Pancreas (tissue), 10 donors: ENCODE measurements at regions not wholly inside any gene's neighbourhood (a gene's known extent, or its start where the extent isn't known, plus 50 kb on each side); places are given as distances from the start of the nearest gene placed in this dataset.

Experiments used
- ATAC-seq, 4 donors: fragments of 200-7000 bp; cut with Tn5 transposase; one replicate each; pipeline versions ENCODE4 v1.8.0 to v1.9.1; 2020; ENCODE audit warnings: mild to moderate bottlenecking in 4 of 4, moderate library complexity in 4 of 4
- DNase-seq, 6 donors: peaks; one replicate each; pipeline ENCODE4 v3.0.0-alpha.2; 2020
- FAIRE-seq: peaks from 2 replicates; lab custom pipeline; 2012; peaks lifted over from hg19 to GRCh38; lab: Jason Lieb, UNC
- H3K27ac ChIP-seq, 4 donors: fragments of 200-600 bp; sonication (generic); 1 replicate in 3 of 4; 2 replicates in 1 of 4; pipeline versions ENCODE4 v1.5.0 to v1.8.0; 2020
- H3K27me3 ChIP-seq, 4 donors: fragments of 200-600 bp; one replicate each; pipeline ENCODE4 v1.8.0; 2021
- H3K36me3 ChIP-seq, 3 donors: fragments of 200-600 bp; sonication (generic) in 1 of 3; one replicate each; pipeline versions ENCODE4 v1.5.0 to v1.8.0; 2020 to 2021
- H3K4me1 ChIP-seq, 3 donors: fragments of 200-600 bp; one replicate each; pipeline ENCODE4 v1.8.0; 2021
- H3K4me3 ChIP-seq, 4 donors: fragments of 200-600 bp; sonication (generic) in 2 of 4; one replicate each; pipeline versions ENCODE4 v1.5.0 to v1.8.0; 2020 to 2021
- H3K9me3 ChIP-seq, 4 donors: fragments of 200-600 bp; one replicate each; pipeline ENCODE4 v1.8.0; 2021
- CTCF ChIP-seq, 4 donors: fragments of 200-600 bp; sonication (generic) in 3 of 4; IDR thresholded peaks; one replicate each; pipeline versions ENCODE4 v1.5.0 to v1.8.0; 2021; ENCODE audit warnings: antibody characterized with exemption in 4 of 4
- WGBS, 2 donors: extraction: QIAGEN DNeasy Blood & Tissue Kit; methylation state at CpG; one replicate each; pipeline ENCODE4 v1.1.7; 2013; 5-methylcytosine and 5-hydroxymethylcytosine counted together
- intact Hi-C, 3 donors: fragments of 100-400 bp; cut with DNase I; formaldehyde crosslinking; loops; one replicate each; pipeline versions ENCODE4 v1.11.1 to v1.14.2; 2022
- donor health status: healthy with polysubstance abuse.
- donor health status: DM: no; HTN: no; CAD: no; lungs with moderate emphysema.
- donor health status: DM: no; HTN: no; CAD: no.
- donor health status: control.
- donor health status: control.
- donor health status: Bipolar disorder and iron deficiency.
- donor health status: DM: yes; HTN: yes; CAD: no.
- donor health status: DM: no; HTN: no; CAD: no.
- donor health status: DM: no; HTN: no; CAD: no.
- donor health status: DM: yes; HTN: yes; CAD: no.

- peak; percentile 58 to 92 (median 82) for ATAC-seq
- Histone ChIP-seq H3K36me3 (no peaks in the 10 kb centered on the region), H3K4me1 (no peaks in the 10 kb centered on the region), H3K9me3 (no peaks in the 10 kb centered on the region), H3K27ac (peak overlapping the region in 1 of 4 donors; percentile 39), H3K27me3 (no peaks in the 10 kb centered on the region), H3K4me3 (no peak overlapping the region)
- WGBS, 2 donors: 23 to 26% methylated on average over 19 of the region's 19 CpGs
- DNase-seq: peak in 1 of 6 donors; percentile 47
- FAIRE-seq: no peak
- TF ChIP-seq CTCF (IDR thresholded peaks at IDR 0.05): no peak
- intact Hi-C loops: no loop called here
Observed at GRCh38 chr5:174189654-174190541, 144.4 kb downstream of the NSG2 start.

- no peak for DNase-seq
- H3K9me3 ChIP-seq: no peaks in the 10 kb centered on the region
- 61 to 73% methylated on average over 4 of the region's 4 CpGs for WGBS, 2 donors
- no peaks in the 10 kb centered on the region for H3K36me3 ChIP-seq
- no peak for TF ChIP-seq CTCF (IDR thresholded peaks at IDR 0.05)
- no peak for FAIRE-seq
- no peaks in the 10 kb centered on the region for H3K4me1 ChIP-seq
- intact Hi-C loops: no loop called here
- H3K4me3 ChIP-seq: no peak overlapping the region
- no peaks in the 10 kb centered on the region for H3K27me3 ChIP-seq
- ATAC-seq: no peak
- H3K27ac ChIP-seq: no peak overlapping the region
Observed at GRCh38 chr5:174191076-174191475, 145.6 kb downstream of the NSG2 start.

DNA sequence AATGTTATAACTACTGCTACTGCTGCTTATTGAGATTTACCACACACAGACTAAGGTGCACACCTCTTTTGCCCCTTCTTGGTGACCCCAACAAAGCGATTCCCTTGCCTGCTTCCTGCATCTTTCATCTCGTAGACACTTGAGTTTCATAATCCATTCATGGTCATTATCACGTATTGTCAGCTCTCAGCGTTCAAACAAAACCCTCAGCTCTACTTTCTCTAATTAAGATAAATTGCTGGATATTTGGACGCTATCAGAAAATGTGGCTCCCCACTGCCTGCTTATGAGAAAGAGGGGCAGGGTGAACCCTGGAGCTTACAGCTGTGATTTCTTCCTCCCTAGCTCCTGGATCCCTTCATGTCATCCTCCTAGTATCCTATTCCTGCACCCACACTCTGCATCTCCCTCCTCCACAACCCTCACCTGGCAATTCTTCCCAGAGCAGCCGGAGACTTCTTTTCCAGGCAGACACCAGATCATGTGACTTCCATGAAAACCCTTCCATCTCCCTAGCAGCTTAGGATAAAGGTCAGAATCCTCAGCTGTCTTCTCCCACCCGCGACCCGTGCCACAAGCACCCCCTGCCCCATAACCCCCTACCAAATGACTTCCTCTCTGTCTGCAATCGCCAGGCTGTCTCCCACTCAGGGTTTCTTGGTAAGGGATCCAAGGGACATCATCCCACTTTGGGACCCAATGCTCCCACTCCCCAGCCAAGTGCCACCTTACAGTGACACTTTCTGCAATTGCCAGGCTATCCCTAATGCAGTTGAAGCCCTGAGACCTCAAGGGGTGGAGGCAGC, 146.5 kb downstream of the NSG2 start:
- Histone ChIP-seq H3K4me3 (no peak overlapping the region), H3K27me3 (no peaks in the 10 kb centered on the region), H3K36me3 (no peaks in the 10 kb centered on the region), H3K27ac (no peak overlapping the region), H3K9me3 (no peaks in the 10 kb centered on the region), H3K4me1 (no peaks in the 10 kb centered on the region)
- WGBS, 2 donors: 33 to 38% methylated on average over 10 of the region's 10 CpGs
- no peak for FAIRE-seq
- ATAC-seq: no peak
- intact Hi-C loops: no loop called here
- no peak for DNase-seq
- no peak for TF ChIP-seq CTCF (IDR thresholded peaks at IDR 0.05)

GRCh38 chr5:174192901-174193300, 147.4 kb downstream of the NSG2 start:
- H3K4me1 ChIP-seq: no peaks in the 10 kb centered on the region
- TF ChIP-seq CTCF (IDR thresholded peaks at IDR 0.05): no peak
- intact Hi-C loops: no loop called here
- no peak overlapping the region for H3K27ac ChIP-seq
- H3K27me3 ChIP-seq: no peaks in the 10 kb centered on the region
- WGBS, 2 donors: 71 to 76% methylated on average over 14 of the region's 14 CpGs
- DNase-seq (no peak), ATAC-seq (no peak), FAIRE-seq (no peak)
- no peaks in the 10 kb centered on the region for H3K9me3 ChIP-seq
- no peak overlapping the region for H3K4me3 ChIP-seq
- H3K36me3 ChIP-seq: no peaks in the 10 kb centered on the region
